H1 (cell line): ENCODE measurements at regions not wholly inside any gene's neighbourhood (a gene's known extent, or its start where the extent isn't known, plus 50 kb on each side); places are given as distances from the start of the nearest gene placed in this dataset.

Experiments used
- CTCF ChIA-PET: fragments of 300-600 bp; sonication (Branson Sonifier 250); formaldehyde crosslinking; loops from one replicate; lab custom pipeline; 2021; ENCODE audit not compliant: partially characterized antibody; lab: Charles Lee
- POLR2A ChIA-PET: fragments of 300-600 bp; sonication (Branson Sonifier 250); formaldehyde crosslinking; loops from one replicate; lab custom pipeline; 2021; ENCODE audit warnings: inconsistent platforms; ENCODE audit not compliant: partially characterized antibody; lab: Charles Lee
- DNase-seq, 2 experiments: peaks; one replicate each; pipeline versions ENCODE4 v3.0.0 to v3.0.0-alpha.2; 2010 to 2022; ENCODE audit warnings: low spot score in 2 of 2, low read depth in 1 of 2, mixed read lengths in 1 of 2
- FAIRE-seq: peaks from 2 replicates; lab custom pipeline; 2011; peaks lifted over from hg19 to GRCh38; lab: Jason Lieb, UNC
- H2AFZ ChIP-seq: 2 replicates; pipeline ENCODE4 v1.8.1; 2012; ENCODE audit warnings: low read length, inconsistent platforms
- H2AK5ac ChIP-seq: 2 replicates; pipeline ENCODE4 v1.6.1; 2013; ENCODE audit warnings: low read depth, low read length
- H2BK120ac ChIP-seq: replicated peaks from 2 replicates; pipeline ENCODE3; 2013; ENCODE audit warnings: low read depth, low read length, inconsistent platforms
- H2BK12ac ChIP-seq: 2 replicates; pipeline ENCODE4 v1.6.1; 2013; ENCODE audit warnings: low read depth, low read length
- H2BK15ac ChIP-seq: 2 replicates; pipeline ENCODE4 v1.6.1; 2013; ENCODE audit warnings: low read length
- H2BK20ac ChIP-seq: 2 replicates; pipeline ENCODE4 v1.6.1; 2013; ENCODE audit warnings: low read length
- H2BK5ac ChIP-seq: 2 replicates; pipeline ENCODE4 v1.6.1; 2013; ENCODE audit warnings: low read depth, low read length
- H3K14ac ChIP-seq: 2 replicates; pipeline ENCODE4 v1.6.1; 2013; ENCODE audit warnings: inconsistent platforms; ENCODE audit not compliant: insufficient read length
- H3K18ac ChIP-seq: 2 replicates; pipeline ENCODE4 v1.6.1; 2013; ENCODE audit warnings: low read length; ENCODE audit errors: extremely low read depth
- H3K23ac ChIP-seq: 2 replicates; pipeline ENCODE4 v1.6.1; 2013; ENCODE audit warnings: inconsistent platforms; ENCODE audit not compliant: insufficient read length
- H3K23me2 ChIP-seq: 2 replicates; pipeline ENCODE4 v1.6.1; 2013; ENCODE audit warnings: low read depth, low read length
- H3K27ac ChIP-seq: 2 replicates; pipeline ENCODE4 v1.6.1; 2011; ENCODE audit warnings: low read depth, low read length, inconsistent platforms
- H3K27me3 ChIP-seq, 4 experiments: replicated peaks in 1 of 4; 1 replicate in 1 of 4; 2 replicates in 3 of 4; pipeline versions ENCODE4 v1.6.1 to v1.8.1; 2011 to 2013; ENCODE audit warnings: low read length in 3 of 4, mild to moderate bottlenecking in 3 of 4, inconsistent platforms in 2 of 4, mixed read lengths in 2 of 4, moderate library complexity in 1 of 4; ENCODE audit not compliant: control insufficient read depth in 3 of 4, insufficient read depth in 3 of 4; ENCODE audit errors: extremely low read depth in 1 of 4
- H3K36me3 ChIP-seq, 4 experiments: 2 replicates each; pipeline versions ENCODE4 v1.6.1 to v1.8.1; 2011 to 2013; ENCODE audit warnings: mild to moderate bottlenecking in 4 of 4, low read length in 3 of 4, moderate library complexity in 2 of 4, control low read depth in 1 of 4, inconsistent platforms in 1 of 4; ENCODE audit not compliant: insufficient read depth in 4 of 4, control insufficient read depth in 2 of 4
- H3K4ac ChIP-seq: replicated peaks from 2 replicates; pipeline ENCODE3; 2013; ENCODE audit warnings: low read length, low read depth, mixed read lengths, inconsistent platforms; ENCODE audit not compliant: insufficient read length
- H3K4me1 ChIP-seq, 4 experiments: replicated peaks in 1 of 4; 1 replicate in 1 of 4; 2 replicates in 3 of 4; pipeline versions ENCODE4 v1.6.1 to v1.8.1; 2011 to 2013; ENCODE audit warnings: low read length in 3 of 4, inconsistent platforms in 2 of 4, mixed read lengths in 1 of 4; ENCODE audit not compliant: insufficient read depth in 4 of 4, control insufficient read depth in 3 of 4
- H3K4me2 ChIP-seq, 2 experiments: 2 replicates each; pipeline versions ENCODE4 v1.6.1 to v1.8.1; 2011 to 2013; ENCODE audit warnings: low read depth in 2 of 2, low read length in 2 of 2, control low read depth in 1 of 2, inconsistent platforms in 1 of 2, mild to moderate bottlenecking in 1 of 2; ENCODE audit not compliant: insufficient read depth in 1 of 2
- H3K4me3 ChIP-seq, 4 experiments: fragments of 200-600, 300-600 bp in 1 of 4; sonication (generic), shearing (Covaris generic), sonication (Bioruptor Twin) in 1 of 4; 2 replicates each; pipeline versions ENCODE4 v1.5.1 to v1.8.1; 2011 to 2016; ENCODE audit warnings: low read length in 4 of 4, low read depth in 3 of 4, control low read depth in 2 of 4, inconsistent platforms in 2 of 4, mild to moderate bottlenecking in 2 of 4, mixed read lengths in 1 of 4, moderate library complexity in 1 of 4; ENCODE audit not compliant: insufficient read depth in 2 of 4; ENCODE audit errors: extremely low read depth in 1 of 4
- H3K56ac ChIP-seq: replicated peaks from 2 replicates; pipeline ENCODE3; 2013; ENCODE audit warnings: low read depth, mild to moderate bottlenecking, mixed read lengths, low read length, inconsistent platforms; ENCODE audit not compliant: insufficient read length
- H3K79me1 ChIP-seq: 2 replicates; pipeline ENCODE4 v1.6.1; 2013; ENCODE audit warnings: low read depth, low read length, control low read depth
- H3K79me2 ChIP-seq, 2 experiments: 2 replicates each; pipeline versions ENCODE4 v1.6.1 to v1.8.1; 2012 to 2013; ENCODE audit warnings: low read length in 2 of 2, mild to moderate bottlenecking in 2 of 2, inconsistent platforms in 1 of 2; ENCODE audit not compliant: insufficient read depth in 2 of 2, control insufficient read depth in 1 of 2
- H3K9ac ChIP-seq, 4 experiments: replicated peaks in 1 of 4; 1 replicate in 1 of 4; 2 replicates in 3 of 4; pipeline versions ENCODE4 v1.6.1 to v1.8.1; 2011 to 2013; ENCODE audit warnings: low read depth in 3 of 4, low read length in 3 of 4, control low read depth in 2 of 4, mild to moderate bottlenecking in 2 of 4, moderate library complexity in 2 of 4, inconsistent platforms in 1 of 4; ENCODE audit errors: extremely low read depth in 1 of 4
- H3K9me3 ChIP-seq, 2 experiments: 2 replicates each; pipeline versions ENCODE4 v1.6.1 to v1.8.1; 2012 to 2013; ENCODE audit warnings: mild to moderate bottlenecking in 2 of 2, moderate library complexity in 2 of 2, control low read depth in 1 of 2, inconsistent platforms in 1 of 2, low read depth in 1 of 2, low read length in 1 of 2, mixed read lengths in 1 of 2; ENCODE audit not compliant: insufficient read depth in 2 of 2
- H4K20me1 ChIP-seq, 2 experiments: replicated peaks in 1 of 2; 2 replicates each; pipeline versions ENCODE3 to v1.8.1; 2011 to 2013; ENCODE audit warnings: inconsistent platforms in 2 of 2, low read length in 2 of 2, mild to moderate bottlenecking in 1 of 2; ENCODE audit not compliant: insufficient read depth in 2 of 2, control insufficient read depth in 1 of 2
- H4K5ac ChIP-seq: 2 replicates; pipeline ENCODE4 v1.6.1; 2013; ENCODE audit warnings: low read length, low read depth, mixed read lengths, inconsistent platforms; ENCODE audit not compliant: insufficient read length
- H4K8ac ChIP-seq: 2 replicates; pipeline ENCODE4 v1.8.0; 2013; ENCODE audit warnings: mild to moderate bottlenecking, moderate library complexity, low read length, inconsistent platforms; ENCODE audit not compliant: insufficient read depth; ENCODE audit errors: extremely low read depth
- H4K91ac ChIP-seq: replicated peaks from 2 replicates; pipeline ENCODE3; 2013; ENCODE audit warnings: low read length, mixed read lengths, inconsistent platforms; ENCODE audit not compliant: insufficient read length
- ATF2 ChIP-seq: IDR thresholded peaks from 2 replicates; pipeline ENCODE4 v1.6.1; 2012; ENCODE audit warnings: low read length, inconsistent platforms
- BCL11A ChIP-seq, 2 experiments: IDR thresholded peaks; one replicate each; pipeline ENCODE4 v1.6.1; 2011; ENCODE audit warnings: low read depth in 2 of 2, low read length in 2 of 2, mild to moderate bottlenecking in 2 of 2
- CHD1 ChIP-seq: IDR thresholded peaks from 2 replicates; pipeline ENCODE4 v1.6.1; 2012; ENCODE audit warnings: low read depth, low read length, improper control_type of control experiment
- GTF2F1 ChIP-seq: IDR thresholded peaks from 2 replicates; pipeline ENCODE4 v1.6.1; 2012; ENCODE audit warnings: low read depth, low read length, improper control_type of control experiment, borderline replicate concordance
- MAFK ChIP-seq: IDR thresholded peaks from 2 replicates; pipeline ENCODE4 v1.6.1; 2012; ENCODE audit warnings: low read depth, mild to moderate bottlenecking, improper control_type of control experiment, low read length
- RAD21 ChIP-seq, 2 experiments: IDR thresholded peaks in 1 of 2; conservative IDR thresholded peaks in 1 of 2; 2 replicates each; pipeline ENCODE4 v1.6.1; 2011; ENCODE audit warnings: low read depth in 2 of 2, low read length in 2 of 2, improper control_type of control experiment in 1 of 2, inconsistent platforms in 1 of 2, mild to moderate bottlenecking in 1 of 2, moderate library complexity in 1 of 2
- SAP30 ChIP-seq: fragments of 300-600 bp; sonication (generic); IDR thresholded peaks from 2 replicates; pipeline ENCODE4 v1.7.1; 2012; ENCODE audit warnings: low read length, moderate library complexity, mild to moderate bottlenecking, inconsistent platforms; ENCODE audit not compliant: insufficient read depth, insufficient replicate concordance
- USF2 ChIP-seq: IDR thresholded peaks from 2 replicates; pipeline ENCODE4 v1.6.1; 2011; ENCODE audit warnings: low read length, improper control_type of control experiment

GRCh38 chr2:136051725-136052048 lies 66.3 kb upstream of the DARS1 start:
- FAIRE-seq, result no peak
- POLR2A ChIA-PET, result no interaction called here
- Histone ChIP-seq H3K79me1 (no peaks in the 10 kb centered on the region), H3K4me2 (no peak overlapping the region), H2BK120ac (no peak overlapping the region), H3K23ac (no peak overlapping the region), H3K14ac (no peak overlapping the region), H3K36me3 (no peaks in the 10 kb centered on the region), H2BK5ac (no peak overlapping the region), H4K91ac (no peak overlapping the region), H3K27ac (no peak overlapping the region), H3K27me3 (no peaks in the 10 kb centered on the region), H2AK5ac (no peak overlapping the region), H2BK15ac (no peak overlapping the region), H4K8ac (no peak overlapping the region), H2BK20ac (no peak overlapping the region), H3K9me3 (no peaks in the 10 kb centered on the region), H4K20me1 (no peaks in the 10 kb centered on the region), H3K4me3 (no peak overlapping the region), H3K56ac (no peak overlapping the region), H3K23me2 (no peaks in the 10 kb centered on the region), H3K79me2 (no peaks in the 10 kb centered on the region), H4K5ac (no peak overlapping the region), H3K4me1 (no peaks in the 10 kb centered on the region), H3K9ac (no peak overlapping the region), H3K4ac (no peak overlapping the region), H2BK12ac (no peak overlapping the region), H2AFZ (no peak overlapping the region), H3K18ac (no peak overlapping the region)
- CTCF ChIA-PET, result interaction anchor here (0.7 to 2.1 kb wide), 2 partner anchors 18 to 54 kb away, joined by 3 to 5 read pairs; no protein-coding TSS in a partner anchor
- no peak for DNase-seq
- TF ChIP-seq MAFK (no peak), BCL11A (IDR thresholded peaks at IDR 0.05; ENCODE audit: low read depth in 2 of 2, low read length in 2 of 2) (no peak), ATF2 (no peak), SAP30 (no peak), USF2 (no peak), CHD1 (no peak), RAD21 (IDR thresholded peaks at IDR 0.05 in 1 of 2, conservative IDR thresholded peaks at IDR 0.05 in 1 of 2; ENCODE audit: low read depth in 2 of 2, low read length in 2 of 2) (no peak), GTF2F1 (no peak)
